ENCODE measurements at regions not wholly inside any gene's neighbourhood (a gene's known extent, or its start where the extent isn't known, plus 50 kb on each side); places are given as distances from the start of the nearest gene placed in this dataset.

- no peak for DNase-seq (ENCODE audit: extremely low spot score)
- no peak for TF ChIP-seq CTCF (IDR thresholded peaks at IDR 0.05; ENCODE audit: control extremely low read depth, extremely low read depth, low read depth, missing control alignments)
- ChIA-PET POLR2A (no interaction called here), CTCF (no interaction called here)
These were observed 1425.7 kb upstream of the SLC10A2 start for GRCh38 chr13:104491916-104492315.

DNA sequence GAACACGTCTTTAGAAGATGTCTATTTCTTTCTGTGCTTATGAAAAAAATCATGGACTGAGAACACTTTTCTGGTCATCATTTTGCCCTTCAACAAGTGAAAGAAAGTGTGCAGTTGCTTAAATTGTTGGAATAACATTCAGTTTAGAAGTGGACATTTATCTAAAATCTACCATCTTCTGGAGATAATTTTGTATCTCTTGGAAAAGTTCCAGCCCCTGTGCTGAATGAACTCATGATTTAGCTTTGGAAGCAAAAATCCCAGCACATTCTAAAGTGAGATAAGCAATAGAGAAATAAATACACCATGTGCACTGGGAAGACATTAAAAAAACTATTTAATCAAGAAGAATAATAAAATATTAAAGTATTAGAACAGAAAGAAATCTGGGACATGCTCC, 1420.8 kb upstream of the SLC10A2 start:
- POLR2A ChIA-PET, result no interaction called here
- TF ChIP-seq CTCF (IDR thresholded peaks at IDR 0.05; ENCODE audit: control extremely low read depth, extremely low read depth, low read depth, missing control alignments), result no peak
- no peak for DNase-seq (ENCODE audit: extremely low spot score)
- CTCF ChIA-PET, result no interaction called here

GRCh38 chr13:104485571-104485970, 1419.4 kb upstream of the SLC10A2 start:
- DNase-seq (ENCODE audit: extremely low spot score), result no peak
- ChIA-PET CTCF (no interaction called here), POLR2A (no interaction called here)
- TF ChIP-seq CTCF (IDR thresholded peaks at IDR 0.05; ENCODE audit: control extremely low read depth, extremely low read depth, low read depth, missing control alignments), result no peak

DNA sequence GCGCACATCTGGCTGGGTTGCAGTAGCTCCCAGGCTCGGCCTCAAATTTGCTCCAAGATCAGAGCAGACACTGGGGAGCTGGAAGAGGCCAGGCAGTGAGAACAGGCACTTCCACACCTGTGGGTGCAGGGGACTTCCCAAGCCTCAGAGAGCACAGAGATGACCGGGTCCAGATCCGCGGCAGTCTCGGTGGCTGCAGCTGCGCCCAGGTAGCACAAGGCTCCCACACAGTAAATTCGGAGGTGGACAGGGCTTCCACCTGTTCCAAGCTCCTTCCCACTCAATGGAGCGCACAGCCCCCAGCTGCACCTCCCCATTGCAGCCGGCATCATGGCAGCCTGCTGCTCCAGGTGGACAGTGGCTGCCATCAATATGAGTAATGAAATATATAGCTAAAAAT, 1417.4 kb upstream of the SLC10A2 start:
- TF ChIP-seq CTCF (IDR thresholded peaks at IDR 0.05; ENCODE audit: control extremely low read depth, extremely low read depth, low read depth, missing control alignments), result no peak
- CTCF ChIA-PET, result interaction anchor here (1.3 kb wide), 1 partner anchor 19 kb away, joined by 4 read pairs; no protein-coding TSS in a partner anchor
- DNase-seq (ENCODE audit: extremely low spot score), result no peak
- POLR2A ChIA-PET, result no interaction called here

DNA sequence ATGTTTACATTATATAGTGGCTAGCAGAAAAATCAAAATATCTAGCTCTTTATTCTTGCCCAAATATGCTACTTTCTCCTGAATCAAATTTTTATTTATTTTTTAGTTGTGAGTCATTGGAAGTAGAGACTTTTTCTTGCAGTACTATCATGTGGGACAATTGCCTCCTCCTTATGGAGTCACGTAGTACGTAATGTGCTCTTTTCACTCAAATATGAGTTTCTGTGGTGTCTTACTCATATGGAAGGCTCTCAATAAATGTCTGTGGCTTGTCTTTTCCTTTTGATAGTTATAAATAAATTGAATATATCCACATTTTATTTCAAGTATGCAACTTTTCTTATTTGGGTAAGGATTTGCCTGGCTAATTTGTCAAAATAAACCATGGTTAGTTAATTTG, 1411.0 kb upstream of the SLC10A2 start:
- ChIA-PET POLR2A (no interaction called here), CTCF (no interaction called here)
- no peak for TF ChIP-seq CTCF (IDR thresholded peaks at IDR 0.05; ENCODE audit: control extremely low read depth, extremely low read depth, low read depth, missing control alignments)
- no peak for DNase-seq (ENCODE audit: extremely low spot score)

DNA sequence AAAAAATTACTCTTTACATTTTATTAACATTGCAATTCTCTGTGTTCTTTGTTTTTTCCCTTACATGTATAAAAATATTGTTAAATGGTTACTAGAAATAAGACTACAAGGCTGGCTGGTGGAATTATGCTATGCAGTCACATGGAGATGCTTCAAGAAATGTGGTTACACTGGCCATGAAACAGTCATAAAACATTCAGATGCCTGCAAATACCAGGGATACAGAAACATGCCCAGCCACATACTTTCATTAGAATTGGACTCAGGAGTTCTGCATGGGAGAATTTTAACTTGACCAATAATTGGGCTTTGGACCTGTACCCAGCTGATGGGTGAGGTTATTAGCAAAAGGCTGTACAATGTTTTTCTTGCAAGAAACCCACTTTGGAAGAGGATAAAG, 1407.7 kb upstream of the SLC10A2 start:
- CTCF ChIA-PET, result interaction anchor here (1.0 kb wide), 1 partner anchor 19 kb away, joined by 3 read pairs; no protein-coding TSS in a partner anchor
- POLR2A ChIA-PET, result no interaction called here
- no peak for DNase-seq (ENCODE audit: extremely low spot score)
- TF ChIP-seq CTCF (IDR thresholded peaks at IDR 0.05; ENCODE audit: control extremely low read depth, extremely low read depth, low read depth, missing control alignments), result no peak

- DNase-seq (ENCODE audit: extremely low spot score), result no peak
- no peak for TF ChIP-seq CTCF (IDR thresholded peaks at IDR 0.05; ENCODE audit: control extremely low read depth, extremely low read depth, low read depth, missing control alignments)
- CTCF ChIA-PET, result no interaction called here
- POLR2A ChIA-PET, result no interaction called here
These were observed 1399.8 kb upstream of the SLC10A2 start for GRCh38 chr13:104466016-104466415.
